ENCODE measurements at regions not wholly inside any gene's neighbourhood (a gene's known extent, or its start where the extent isn't known, plus 50 kb on each side); places are given as distances from the start of the nearest gene placed in this dataset.

DNA sequence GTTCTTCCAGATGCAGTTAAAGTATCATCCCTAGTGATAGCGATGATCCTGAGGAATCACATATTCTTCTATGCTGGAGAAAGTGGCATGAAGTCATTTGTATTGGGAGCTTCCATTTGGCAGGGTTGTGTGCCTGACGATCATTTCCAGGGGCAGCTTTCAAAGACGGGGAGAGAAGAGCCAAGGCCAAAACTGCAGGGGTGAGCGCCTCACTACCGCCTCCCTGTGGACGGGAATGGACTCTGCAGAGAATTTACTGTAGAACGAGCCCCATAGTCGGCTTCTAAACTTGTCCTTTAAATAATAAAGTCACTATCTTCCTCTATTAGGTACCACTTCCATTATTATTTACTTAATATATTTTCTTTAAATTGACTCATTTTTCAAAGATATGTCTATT lies 555.9 kb upstream of the TMEM132C start:
- no peak overlapping the region for H3K27ac Mint-ChIP-seq
- Histone ChIP-seq H3K27ac (ENCODE audit: low read length) (no peak overlapping the region), H3K9me3 (ENCODE audit: control insufficient read depth, insufficient read depth, low read length) (no peaks in the 10 kb centered on the region), H3K4me3 (ENCODE audit: low read length) (no peak overlapping the region), H3K4me1 (ENCODE audit: control insufficient read depth, insufficient read depth, low read length) (no peaks in the 10 kb centered on the region), H3K27me3 (ENCODE audit: control insufficient read depth, insufficient read depth, low read length) (no peaks in the 10 kb centered on the region), H3K36me3 (ENCODE audit: control insufficient read depth, insufficient read depth, low read length) (no peaks in the 10 kb centered on the region)
- no peak for ATAC-seq
- intact Hi-C loops (cut with micrococcal nuclease): no loop called here
- H3K4me3 Mint-ChIP-seq: no peak overlapping the region
- 56% methylated on average over 8 of the region's 8 CpGs for WGBS (ENCODE audit: insufficient coverage)
- TF ChIP-seq, protein P1, sequence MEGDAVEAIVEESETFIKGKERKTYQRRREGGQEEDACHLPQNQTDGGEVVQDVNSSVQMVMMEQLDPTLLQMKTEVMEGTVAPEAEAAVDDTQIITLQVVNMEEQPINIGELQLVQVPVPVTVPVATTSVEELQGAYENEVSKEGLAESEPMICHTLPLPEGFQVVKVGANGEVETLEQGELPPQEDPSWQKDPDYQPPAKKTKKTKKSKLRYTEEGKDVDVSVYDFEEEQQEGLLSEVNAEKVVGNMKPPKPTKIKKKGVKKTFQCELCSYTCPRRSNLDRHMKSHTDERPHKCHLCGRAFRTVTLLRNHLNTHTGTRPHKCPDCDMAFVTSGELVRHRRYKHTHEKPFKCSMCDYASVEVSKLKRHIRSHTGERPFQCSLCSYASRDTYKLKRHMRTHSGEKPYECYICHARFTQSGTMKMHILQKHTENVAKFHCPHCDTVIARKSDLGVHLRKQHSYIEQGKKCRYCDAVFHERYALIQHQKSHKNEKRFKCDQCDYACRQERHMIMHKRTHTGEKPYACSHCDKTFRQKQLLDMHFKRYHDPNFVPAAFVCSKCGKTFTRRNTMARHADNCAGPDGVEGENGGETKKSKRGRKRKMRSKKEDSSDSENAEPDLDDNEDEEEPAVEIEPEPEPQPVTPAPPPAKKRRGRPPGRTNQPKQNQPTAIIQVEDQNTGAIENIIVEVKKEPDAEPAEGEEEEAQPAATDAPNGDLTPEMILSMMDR (IDR thresholded peaks at IDR 0.05): no peak
- H3K9me3 Mint-ChIP-seq: no peaks in the 10 kb centered on the region
- H3K36me3 Mint-ChIP-seq: no peaks in the 10 kb centered on the region
- H3K4me1 Mint-ChIP-seq: no peaks in the 10 kb centered on the region
- no peak for DNase-seq
- H3K27me3 Mint-ChIP-seq (ENCODE audit: low read depth in 2 of 2): no peaks in the 10 kb centered on the region

DNA sequence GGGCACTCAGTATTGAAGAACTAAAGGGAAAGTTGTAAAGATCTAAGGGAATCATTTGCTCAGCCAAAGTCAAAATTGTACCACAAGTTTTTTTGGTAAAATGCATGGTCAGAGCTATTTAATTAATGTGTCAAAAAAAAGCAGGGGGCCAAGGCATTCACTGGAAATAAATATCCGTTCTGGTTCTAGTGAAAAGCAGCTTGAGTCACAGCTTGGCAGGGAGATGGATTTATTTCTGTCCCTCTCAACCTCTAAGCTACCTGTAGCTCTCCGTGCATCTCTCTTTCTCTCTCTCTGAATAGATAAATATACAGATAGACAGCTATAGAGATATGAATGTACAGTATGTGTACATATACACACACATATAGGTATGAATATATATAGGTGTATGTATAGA lies 554.4 kb upstream of the TMEM132C start:
- H3K9me3 ChIP-seq (ENCODE audit: control insufficient read depth, insufficient read depth, low read length): no peaks in the 10 kb centered on the region
- ATAC-seq (no peak), DNase-seq (no peak)
- H3K4me3 ChIP-seq (ENCODE audit: low read length): no peak overlapping the region
- no peaks in the 10 kb centered on the region for H3K27me3 ChIP-seq (ENCODE audit: control insufficient read depth, insufficient read depth, low read length)
- TF ChIP-seq, protein P1 (IDR thresholded peaks at IDR 0.05): no peak
- WGBS (ENCODE audit: insufficient coverage): 82% methylated on average over 1 of the region's 2 CpGs
- H3K27ac ChIP-seq (ENCODE audit: low read length): no peak overlapping the region
- Mint-ChIP-seq H3K36me3 (no peaks in the 10 kb centered on the region), H3K4me1 (no peaks in the 10 kb centered on the region), H3K4me3 (no peak overlapping the region), H3K9me3 (peaks cover 0 to under 1% of the 10 kb centered on the region in 2 donors), H3K27me3 (ENCODE audit: low read depth in 2 of 2) (no peaks in the 10 kb centered on the region), H3K27ac (no peak overlapping the region)
- no peaks in the 10 kb centered on the region for H3K4me1 ChIP-seq (ENCODE audit: control insufficient read depth, insufficient read depth, low read length)
- intact Hi-C loops (cut with micrococcal nuclease): no loop called here
- H3K36me3 ChIP-seq (ENCODE audit: control insufficient read depth, insufficient read depth, low read length): no peaks in the 10 kb centered on the region

DNA sequence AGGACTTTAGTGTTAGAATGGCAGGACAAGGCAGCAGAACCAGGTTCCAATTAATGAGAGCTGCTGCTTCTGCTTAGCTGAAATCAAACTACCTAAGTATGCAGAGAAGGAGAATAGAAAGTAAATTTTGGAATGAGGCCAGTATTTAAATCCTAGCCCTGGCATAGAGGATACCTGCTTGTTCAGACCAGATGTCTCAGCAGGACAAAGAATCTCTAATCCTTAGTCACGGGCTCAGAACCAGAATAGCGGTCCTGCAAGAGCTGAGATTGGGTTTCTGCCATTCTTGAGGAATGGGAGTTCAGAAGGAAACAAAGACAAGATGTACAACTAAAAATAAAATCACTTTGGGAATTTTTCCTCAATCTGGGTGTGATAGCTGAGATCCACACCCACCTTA lies 550.8 kb upstream of the TMEM132C start:
- Histone ChIP-seq H3K27me3 (ENCODE audit: control insufficient read depth, insufficient read depth, low read length) (no peaks in the 10 kb centered on the region), H3K4me1 (ENCODE audit: control insufficient read depth, insufficient read depth, low read length) (no peaks in the 10 kb centered on the region), H3K27ac (ENCODE audit: low read length) (no peak overlapping the region), H3K9me3 (ENCODE audit: control insufficient read depth, insufficient read depth, low read length) (no peaks in the 10 kb centered on the region), H3K36me3 (ENCODE audit: control insufficient read depth, insufficient read depth, low read length) (no peaks in the 10 kb centered on the region), H3K4me3 (ENCODE audit: low read length) (no peak overlapping the region)
- Mint-ChIP-seq H3K9me3 (peaks cover 0 to 2% of the 10 kb centered on the region in 2 donors), H3K27me3 (ENCODE audit: low read depth in 2 of 2) (no peaks in the 10 kb centered on the region), H3K4me3 (no peak overlapping the region), H3K36me3 (no peaks in the 10 kb centered on the region), H3K27ac (no peak overlapping the region), H3K4me1 (no peaks in the 10 kb centered on the region)
- TF ChIP-seq, protein P1 (IDR thresholded peaks at IDR 0.05): no peak
- WGBS (ENCODE audit: insufficient coverage): 78% methylated on average over 2 of the region's 2 CpGs
- no peak for ATAC-seq
- intact Hi-C loops (cut with micrococcal nuclease): no loop called here
- DNase-seq: no peak

DNA sequence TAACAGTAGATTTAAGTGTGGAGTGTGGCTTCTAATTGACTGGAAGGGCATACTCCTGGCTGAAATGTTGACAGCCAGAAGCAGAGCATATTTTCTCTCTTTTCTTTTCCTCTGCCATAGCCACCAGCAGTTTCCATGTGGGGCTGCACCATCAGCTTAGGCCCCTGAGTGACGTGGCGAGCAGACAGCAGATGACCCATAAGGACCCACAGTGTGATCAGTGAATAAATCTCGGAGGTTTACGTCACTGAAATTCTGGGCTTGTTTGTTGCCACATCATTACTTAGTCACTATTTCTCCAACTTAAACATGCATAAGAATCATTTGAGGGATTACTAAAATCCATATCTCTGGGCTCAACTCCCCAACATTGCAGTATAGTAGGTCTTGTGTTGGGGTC lies 549.7 kb upstream of the TMEM132C start:
- no peak overlapping the region for H3K27ac Mint-ChIP-seq
- no peak overlapping the region for H3K27ac ChIP-seq (ENCODE audit: low read length)
- 83% methylated on average over 4 of the region's 4 CpGs for WGBS (ENCODE audit: insufficient coverage)

More for the DNA sequence above, 549.7 kb upstream of the TMEM132C start:
- Mint-ChIP-seq H3K4me1 (no peaks in the 10 kb centered on the region), H3K9me3 (peaks cover 1 to 3% of the 10 kb centered on the region in 2 donors), H3K27me3 (ENCODE audit: low read depth in 2 of 2) (no peaks in the 10 kb centered on the region), H3K4me3 (no peak overlapping the region), H3K36me3 (no peaks in the 10 kb centered on the region)
- no peaks in the 10 kb centered on the region for H3K9me3 ChIP-seq (ENCODE audit: control insufficient read depth, insufficient read depth, low read length)
- no peak for DNase-seq
- TF ChIP-seq, protein P1 (IDR thresholded peaks at IDR 0.05): no peak
- no peak overlapping the region for H3K4me3 ChIP-seq (ENCODE audit: low read length)
- H3K4me1 ChIP-seq (ENCODE audit: control insufficient read depth, insufficient read depth, low read length): no peaks in the 10 kb centered on the region
- H3K36me3 ChIP-seq (ENCODE audit: control insufficient read depth, insufficient read depth, low read length): no peaks in the 10 kb centered on the region
- ATAC-seq: no peak
- H3K27me3 ChIP-seq (ENCODE audit: control insufficient read depth, insufficient read depth, low read length): no peaks in the 10 kb centered on the region
- intact Hi-C loops (cut with micrococcal nuclease): no loop called here

Data from natural killer cell (primary cell).